ENCODE measurements at regions not wholly inside any gene's neighbourhood (a gene's known extent, or its start where the extent isn't known, plus 50 kb on each side); places are given as distances from the start of the nearest gene placed in this dataset.

DNA sequence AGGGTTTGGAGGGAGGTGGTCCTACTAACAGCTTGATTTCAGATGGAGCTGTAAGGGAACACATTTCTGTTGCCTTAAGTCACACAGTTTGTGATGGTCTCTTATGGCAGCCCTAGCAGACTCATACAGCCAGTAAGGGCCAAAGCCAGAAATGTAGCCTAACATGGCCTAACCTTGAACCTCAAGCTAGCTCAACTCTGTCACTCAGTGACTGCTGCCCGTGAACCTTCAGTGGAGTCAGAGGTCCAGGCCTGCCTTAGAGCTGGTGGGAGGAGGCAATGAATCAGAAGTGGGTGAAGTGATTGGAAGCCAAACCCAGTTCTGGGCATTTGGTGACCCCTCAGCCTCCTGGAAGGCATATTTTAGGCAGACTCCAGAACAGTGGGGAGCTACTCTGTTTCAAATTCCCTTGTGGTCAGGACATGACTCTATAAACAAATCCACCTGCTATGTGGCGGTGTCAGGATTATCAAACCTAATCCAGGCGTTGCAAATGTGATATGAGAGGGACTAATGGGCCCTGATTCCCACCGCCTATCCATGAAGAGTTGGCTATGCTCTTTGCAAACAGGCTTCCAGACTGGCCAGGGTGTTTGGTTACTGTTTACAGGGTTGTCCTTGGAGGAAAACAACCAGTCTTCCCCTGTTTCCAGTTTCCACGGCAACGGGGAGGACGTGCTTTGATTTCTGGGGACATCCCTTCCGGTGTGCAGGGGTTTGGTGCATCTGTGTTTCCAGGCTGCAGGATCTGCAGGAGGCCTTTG lies 105.9 kb upstream of the AGBL1 start:
- intact Hi-C loops (cut with DNase I) = no loop called here

DNA sequence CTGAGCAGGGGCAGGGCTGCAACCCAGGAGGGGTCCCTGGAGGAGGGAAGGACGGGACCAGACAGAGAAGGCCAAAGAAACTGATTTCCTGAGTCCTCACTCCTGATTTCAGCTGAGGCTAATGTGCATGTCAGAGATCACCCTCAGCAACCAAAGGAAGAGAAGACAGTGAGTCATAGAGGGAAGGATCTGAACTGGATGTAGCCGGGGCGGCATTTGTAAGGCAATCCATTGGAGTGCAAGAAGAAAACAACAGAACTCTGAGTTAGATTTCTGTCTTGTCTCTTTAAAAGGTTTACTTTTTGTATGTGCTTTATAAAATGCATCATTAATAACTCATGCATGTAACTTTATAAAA lies 105.3 kb upstream of the AGBL1 start:
- no peaks in the 10 kb centered on the region for H3K36me3 ChIP-seq
- H3K27ac ChIP-seq = no peak overlapping the region
- no peaks in the 10 kb centered on the region for H3K4me1 ChIP-seq
- no peaks in the 10 kb centered on the region for H3K9me3 ChIP-seq
- TF ChIP-seq, protein P1, sequence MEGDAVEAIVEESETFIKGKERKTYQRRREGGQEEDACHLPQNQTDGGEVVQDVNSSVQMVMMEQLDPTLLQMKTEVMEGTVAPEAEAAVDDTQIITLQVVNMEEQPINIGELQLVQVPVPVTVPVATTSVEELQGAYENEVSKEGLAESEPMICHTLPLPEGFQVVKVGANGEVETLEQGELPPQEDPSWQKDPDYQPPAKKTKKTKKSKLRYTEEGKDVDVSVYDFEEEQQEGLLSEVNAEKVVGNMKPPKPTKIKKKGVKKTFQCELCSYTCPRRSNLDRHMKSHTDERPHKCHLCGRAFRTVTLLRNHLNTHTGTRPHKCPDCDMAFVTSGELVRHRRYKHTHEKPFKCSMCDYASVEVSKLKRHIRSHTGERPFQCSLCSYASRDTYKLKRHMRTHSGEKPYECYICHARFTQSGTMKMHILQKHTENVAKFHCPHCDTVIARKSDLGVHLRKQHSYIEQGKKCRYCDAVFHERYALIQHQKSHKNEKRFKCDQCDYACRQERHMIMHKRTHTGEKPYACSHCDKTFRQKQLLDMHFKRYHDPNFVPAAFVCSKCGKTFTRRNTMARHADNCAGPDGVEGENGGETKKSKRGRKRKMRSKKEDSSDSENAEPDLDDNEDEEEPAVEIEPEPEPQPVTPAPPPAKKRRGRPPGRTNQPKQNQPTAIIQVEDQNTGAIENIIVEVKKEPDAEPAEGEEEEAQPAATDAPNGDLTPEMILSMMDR (IDR thresholded peaks at IDR 0.05) = no peak
- TF ChIP-seq POLR2AphosphoS5 (IDR thresholded peaks at IDR 0.05; ENCODE audit: insufficient read depth in 1 of 2, low read depth in 1 of 2) (no peak), POLR2A (IDR thresholded peaks at IDR 0.05) (no peak)
- DNase-seq (ENCODE audit: extremely low spot score in 2 of 2) = no peak
- H3K27me3 ChIP-seq = no peaks in the 10 kb centered on the region
- no peak overlapping the region for H3K4me3 ChIP-seq
- intact Hi-C loops (cut with DNase I) = no loop called here

More for the DNA sequence above, 105.9 kb upstream of the AGBL1 start:
- DNase-seq (ENCODE audit: extremely low spot score in 2 of 2) = no peak
- Histone ChIP-seq H3K9me3 (no peaks in the 10 kb centered on the region), H3K27ac (no peak overlapping the region), H3K4me3 (no peak overlapping the region), H3K36me3 (no peaks in the 10 kb centered on the region), H3K27me3 (no peaks in the 10 kb centered on the region), H3K4me1 (no peaks in the 10 kb centered on the region)
- TF ChIP-seq POLR2A (IDR thresholded peaks at IDR 0.05) = no peak
- TF ChIP-seq, protein P1 (IDR thresholded peaks at IDR 0.05) = no peak
- TF ChIP-seq POLR2AphosphoS5 (IDR thresholded peaks at IDR 0.05; ENCODE audit: insufficient read depth in 1 of 2, low read depth in 1 of 2) = no peak

DNA sequence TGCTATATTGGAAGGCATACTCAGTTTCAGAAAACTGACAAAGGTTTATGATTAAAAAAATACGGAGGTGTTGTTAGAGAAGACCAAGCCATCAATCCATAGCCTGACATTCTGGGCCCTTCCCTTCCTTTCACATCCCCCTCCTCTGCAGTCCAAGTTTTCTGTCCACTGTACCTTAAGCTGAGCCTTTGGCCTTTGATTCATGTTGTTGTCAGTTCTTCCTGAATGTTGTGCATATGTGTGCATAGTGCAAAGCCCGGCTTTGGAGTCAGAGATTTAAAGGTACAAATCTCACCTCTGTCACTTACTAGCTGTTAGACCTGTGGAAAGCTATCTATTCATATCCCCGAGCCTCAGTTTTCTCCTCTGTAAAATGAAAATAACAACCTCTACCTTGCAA lies 104.9 kb upstream of the AGBL1 start:
- no peaks in the 10 kb centered on the region for H3K27me3 ChIP-seq
- H3K4me3 ChIP-seq = no peak overlapping the region
- no peak overlapping the region for H3K27ac ChIP-seq
- intact Hi-C loops (cut with DNase I) = no loop called here
- TF ChIP-seq, protein P1 (IDR thresholded peaks at IDR 0.05) = no peak
- TF ChIP-seq POLR2A (IDR thresholded peaks at IDR 0.05) = no peak
- TF ChIP-seq POLR2AphosphoS5 (IDR thresholded peaks at IDR 0.05; ENCODE audit: insufficient read depth in 1 of 2, low read depth in 1 of 2) = no peak
- H3K4me1 ChIP-seq = no peaks in the 10 kb centered on the region
- no peak for DNase-seq (ENCODE audit: extremely low spot score in 2 of 2)
- no peaks in the 10 kb centered on the region for H3K9me3 ChIP-seq
- H3K36me3 ChIP-seq = no peaks in the 10 kb centered on the region

DNA sequence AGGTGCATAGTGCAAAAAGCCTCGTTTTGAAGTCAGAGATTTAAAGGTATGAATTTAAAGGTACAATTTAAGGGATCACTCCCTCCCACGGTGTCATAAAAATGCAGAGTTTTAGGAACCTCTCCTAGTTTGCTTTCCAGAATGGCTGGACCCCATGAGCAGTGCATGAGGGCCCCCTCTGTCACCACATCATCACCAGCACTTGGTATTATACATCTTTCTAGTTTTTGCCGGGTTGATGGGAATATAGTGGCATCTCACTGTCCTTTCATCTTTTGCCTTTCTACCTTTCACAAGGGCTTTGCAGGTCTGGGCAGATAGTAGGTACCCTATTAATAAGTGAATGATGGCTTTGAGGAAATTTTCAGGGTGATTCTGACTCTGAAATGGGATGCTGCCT lies 103.6 kb upstream of the AGBL1 start:
- Histone ChIP-seq H3K36me3 (no peaks in the 10 kb centered on the region), H3K4me3 (no peak overlapping the region), H3K9me3 (no peaks in the 10 kb centered on the region), H3K4me1 (no peaks in the 10 kb centered on the region), H3K27ac (no peak overlapping the region), H3K27me3 (no peaks in the 10 kb centered on the region)
- intact Hi-C loops (cut with DNase I) = no loop called here
- TF ChIP-seq, protein P1 (IDR thresholded peaks at IDR 0.05) = no peak
- TF ChIP-seq POLR2A (IDR thresholded peaks at IDR 0.05) (no peak), POLR2AphosphoS5 (IDR thresholded peaks at IDR 0.05; ENCODE audit: insufficient read depth in 1 of 2, low read depth in 1 of 2) (no peak)
- no peak for DNase-seq (ENCODE audit: extremely low spot score in 2 of 2)

DNA sequence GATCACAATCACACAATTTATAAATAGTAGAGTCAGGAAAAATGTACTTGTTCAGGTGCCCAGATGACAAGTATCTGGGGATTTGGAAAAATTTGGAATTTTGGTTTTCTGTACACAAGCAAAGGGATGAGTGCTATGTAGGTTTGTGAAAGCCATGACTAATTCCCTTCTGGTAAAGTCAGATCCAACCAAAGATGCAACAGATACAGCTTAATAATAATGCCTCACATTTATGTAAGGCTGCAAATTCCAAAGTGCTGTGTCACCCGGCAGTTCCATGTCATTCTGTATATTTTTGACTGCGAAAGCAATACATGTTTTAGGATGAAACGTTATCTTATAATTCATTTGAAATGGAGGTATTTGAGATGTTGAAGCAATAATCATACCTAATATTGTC lies 102.7 kb upstream of the AGBL1 start:
- Histone ChIP-seq H3K27ac (no peak overlapping the region), H3K4me3 (no peak overlapping the region), H3K4me1 (no peaks in the 10 kb centered on the region), H3K36me3 (no peaks in the 10 kb centered on the region), H3K9me3 (no peaks in the 10 kb centered on the region), H3K27me3 (no peaks in the 10 kb centered on the region)
- no peak for DNase-seq (ENCODE audit: extremely low spot score in 2 of 2)
- TF ChIP-seq POLR2AphosphoS5 (IDR thresholded peaks at IDR 0.05; ENCODE audit: insufficient read depth in 1 of 2, low read depth in 1 of 2) (no peak), POLR2A (IDR thresholded peaks at IDR 0.05) (no peak)
- TF ChIP-seq, protein P1 (IDR thresholded peaks at IDR 0.05) = no peak
- intact Hi-C loops (cut with DNase I) = no loop called here
